ENCODE measurements at regions not wholly inside any gene's neighbourhood (a gene's known extent, or its start where the extent isn't known, plus 50 kb on each side); places are given as distances from the start of the nearest gene placed in this dataset.
"Not testable (repeated sequence)": the region's sequence is repeated elsewhere in the genome, so short reads cannot be mapped to it uniquely, and the experiment has no call there.

GRCh38 chr9:108033976-108034964 lies 544.7 kb upstream of the KLF4 start:
- H3K27me3 Mint-ChIP-seq (ENCODE audit: low read depth in 3 of 3) = peaks cover 3 to 9% (median 7%) of the 10 kb centered on the region in 3 donors
- Histone ChIP-seq H3K9me3 (replicated peaks in 1 of 2; ENCODE audit: control insufficient read depth in 1 of 2, insufficient read depth in 1 of 2, low read length in 2 of 2) (peaks cover 4 to 12% of the 10 kb centered on the region in 2 donors), H3K79me2 (ENCODE audit: insufficient read depth, low read length) (no peaks in the 10 kb centered on the region), H4K20me1 (ENCODE audit: insufficient read depth, low read length) (no peaks in the 10 kb centered on the region), H3K4me1 (ENCODE audit: control insufficient read depth in 1 of 2, insufficient read depth in 2 of 2, low read length in 2 of 2) (no peaks in the 10 kb centered on the region), H3K9ac (ENCODE audit: insufficient read depth, low read length, poor library complexity, severe bottlenecking) (no peak overlapping the region), H3K4me3 (replicated peaks in 1 of 3; ENCODE audit: low read depth in 2 of 3, low read length in 3 of 3) (no peak overlapping the region), H3K27me3 (ENCODE audit: control insufficient read depth in 2 of 2, insufficient read depth in 2 of 2, low read length in 2 of 2) (no peaks in the 10 kb centered on the region), H3K27ac (ENCODE audit: low read depth in 1 of 2, low read length in 2 of 2) (no peak overlapping the region), H2AFZ (ENCODE audit: insufficient read depth, low read depth, low read length, poor library complexity, severe bottlenecking) (no peak overlapping the region), H3K36me3 (replicated peaks in 1 of 2; ENCODE audit: control insufficient read depth in 1 of 2, insufficient read depth in 2 of 2, low read length in 2 of 2) (no peaks in the 10 kb centered on the region), H3K4me2 (replicated peaks; ENCODE audit: extremely low read depth, low read length, poor library complexity, severe bottlenecking) (no peak overlapping the region)
- TF ChIP-seq CTCF (IDR thresholded peaks at IDR 0.05) = no peak
- no peak overlapping the region for H3K4me3 Mint-ChIP-seq
- DNase-seq = no peak
- whole genome bisulfite sequencing (ENCODE audit: insufficient coverage) = 100% methylated on average over 2 of the region's 5 CpGs
- H3K9me3 Mint-ChIP-seq = peaks cover 14 to 30% (median 23%) of the 10 kb centered on the region in 7 donors
- peak overlapping the region in 2 of 7 donors; percentile 8 to 34 for H3K27ac Mint-ChIP-seq
- H3K4me1 Mint-ChIP-seq = peaks cover 7% of the 10 kb centered on the region
- intact Hi-C loops (cut with micrococcal nuclease) = no loop called here
- H3K36me3 Mint-ChIP-seq = peaks cover 34 to 50% of the 10 kb centered on the region in 2 donors

- H3K79me2 ChIP-seq (ENCODE audit: insufficient read depth, low read length); H3K27me3 ChIP-seq (ENCODE audit: control insufficient read depth in 2 of 2, insufficient read depth in 2 of 2, low read length in 2 of 2); H3K4me1 ChIP-seq (ENCODE audit: control insufficient read depth in 1 of 2, insufficient read depth in 2 of 2, low read length in 2 of 2); H4K20me1 ChIP-seq (ENCODE audit: insufficient read depth, low read length); H3K4me3 Mint-ChIP-seq; H3K27ac Mint-ChIP-seq; H3K4me2 ChIP-seq (replicated peaks; ENCODE audit: extremely low read depth, low read length, poor library complexity, severe bottlenecking); H3K4me1 Mint-ChIP-seq; DNase-seq; H3K36me3 ChIP-seq (replicated peaks in 1 of 2; ENCODE audit: control insufficient read depth in 1 of 2, insufficient read depth in 2 of 2, low read length in 2 of 2); H3K27ac ChIP-seq (ENCODE audit: low read depth in 1 of 2, low read length in 2 of 2); H3K9ac ChIP-seq (ENCODE audit: insufficient read depth, low read length, poor library complexity, severe bottlenecking); intact Hi-C loops (cut with micrococcal nuclease); H2AFZ ChIP-seq (ENCODE audit: insufficient read depth, low read depth, low read length, poor library complexity, severe bottlenecking); H3K27me3 Mint-ChIP-seq (ENCODE audit: low read depth in 3 of 3); H3K4me3 ChIP-seq (replicated peaks in 1 of 3; ENCODE audit: low read depth in 2 of 3, low read length in 3 of 3): not testable (repeated sequence)
- Mint-ChIP-seq H3K36me3 (peaks cover 31 to 37% of the 10 kb centered on the region in 2 donors), H3K9me3 (peaks cover 14 to 32% (median 23%) of the 10 kb centered on the region in 7 donors)
- peaks cover 4 to 12% of the 10 kb centered on the region in 2 donors for H3K9me3 ChIP-seq (replicated peaks in 1 of 2; ENCODE audit: control insufficient read depth in 1 of 2, insufficient read depth in 1 of 2, low read length in 2 of 2)
- WGBS (ENCODE audit: insufficient coverage) = 96% methylated on average over 5 of the region's 9 CpGs
Observed at GRCh38 chr9:108032079-108032478, 542.5 kb upstream of the KLF4 start.

- H3K79me2 ChIP-seq (ENCODE audit: insufficient read depth, low read length); H3K9ac ChIP-seq (ENCODE audit: insufficient read depth, low read length, poor library complexity, severe bottlenecking); H3K27ac Mint-ChIP-seq; H3K4me3 ChIP-seq (replicated peaks in 1 of 3; ENCODE audit: low read depth in 2 of 3, low read length in 3 of 3); H2AFZ ChIP-seq (ENCODE audit: insufficient read depth, low read depth, low read length, poor library complexity, severe bottlenecking); H3K4me1 Mint-ChIP-seq; H3K36me3 ChIP-seq (replicated peaks in 1 of 2; ENCODE audit: control insufficient read depth in 1 of 2, insufficient read depth in 2 of 2, low read length in 2 of 2); H3K27me3 ChIP-seq (ENCODE audit: control insufficient read depth in 2 of 2, insufficient read depth in 2 of 2, low read length in 2 of 2); H3K4me3 Mint-ChIP-seq; H3K27ac ChIP-seq (ENCODE audit: low read depth in 1 of 2, low read length in 2 of 2); H4K20me1 ChIP-seq (ENCODE audit: insufficient read depth, low read length); H3K27me3 Mint-ChIP-seq (ENCODE audit: low read depth in 3 of 3); H3K4me2 ChIP-seq (replicated peaks; ENCODE audit: extremely low read depth, low read length, poor library complexity, severe bottlenecking); H3K4me1 ChIP-seq (ENCODE audit: control insufficient read depth in 1 of 2, insufficient read depth in 2 of 2, low read length in 2 of 2); intact Hi-C loops (cut with micrococcal nuclease); DNase-seq: not testable (repeated sequence)
- peaks cover 4 to 12% of the 10 kb centered on the region in 2 donors for H3K9me3 ChIP-seq (replicated peaks in 1 of 2; ENCODE audit: control insufficient read depth in 1 of 2, insufficient read depth in 1 of 2, low read length in 2 of 2)
- peaks cover 31 to 36% of the 10 kb centered on the region in 2 donors for H3K36me3 Mint-ChIP-seq
- peaks cover 14 to 32% (median 23%) of the 10 kb centered on the region in 7 donors for H3K9me3 Mint-ChIP-seq
- WGBS (ENCODE audit: insufficient coverage) = 100% methylated on average over 3 of the region's 11 CpGs
Observed at GRCh38 chr9:108031221-108031620, 541.7 kb upstream of the KLF4 start.

GRCh38 chr9:108026718-108027117 lies 537.1 kb upstream of the KLF4 start:
- DNase-seq; H3K4me1 Mint-ChIP-seq; H3K9ac ChIP-seq (ENCODE audit: insufficient read depth, low read length, poor library complexity, severe bottlenecking); H3K36me3 ChIP-seq (replicated peaks in 1 of 2; ENCODE audit: control insufficient read depth in 1 of 2, insufficient read depth in 2 of 2, low read length in 2 of 2); H3K9me3 ChIP-seq (replicated peaks in 1 of 2; ENCODE audit: control insufficient read depth in 1 of 2, insufficient read depth in 1 of 2, low read length in 2 of 2); H3K4me2 ChIP-seq (replicated peaks; ENCODE audit: extremely low read depth, low read length, poor library complexity, severe bottlenecking); H2AFZ ChIP-seq (ENCODE audit: insufficient read depth, low read depth, low read length, poor library complexity, severe bottlenecking); H4K20me1 ChIP-seq (ENCODE audit: insufficient read depth, low read length); H3K27me3 Mint-ChIP-seq (ENCODE audit: low read depth in 3 of 3); H3K27ac ChIP-seq (ENCODE audit: low read depth in 1 of 2, low read length in 2 of 2); H3K4me1 ChIP-seq (ENCODE audit: control insufficient read depth in 1 of 2, insufficient read depth in 2 of 2, low read length in 2 of 2); H3K27ac Mint-ChIP-seq; intact Hi-C loops (cut with micrococcal nuclease); H3K4me3 ChIP-seq (replicated peaks in 1 of 3; ENCODE audit: low read depth in 2 of 3, low read length in 3 of 3); H3K79me2 ChIP-seq (ENCODE audit: insufficient read depth, low read length); H3K4me3 Mint-ChIP-seq; H3K27me3 ChIP-seq (ENCODE audit: control insufficient read depth in 2 of 2, insufficient read depth in 2 of 2, low read length in 2 of 2): not testable (repeated sequence)
- no CpG with 5 or more reads among the region's 4 CpGs for WGBS (ENCODE audit: insufficient coverage)
- Mint-ChIP-seq H3K9me3 (peaks cover 12 to 24% (median 16%) of the 10 kb centered on the region in 7 donors), H3K36me3 (peaks cover 16 to 30% of the 10 kb centered on the region in 2 donors)

Measured in CD14-positive monocyte (primary cell).